Uterus (tissue), 2 donors: ENCODE measurements at regions not wholly inside any gene's neighbourhood (a gene's known extent, or its start where the extent isn't known, plus 50 kb on each side); places are given as distances from the start of the nearest gene placed in this dataset.

Source experiments
- CTCF ChIP-seq, 4 experiments: fragments of 200-600 bp in 2 of 4; fragments of 450-650 bp in 2 of 4; sonication (generic) in 2 of 4; IDR thresholded peaks; one replicate each; pipeline ENCODE4 v1.5.1; 2016 to 2019; ENCODE audit warnings: antibody characterized with exemption in 4 of 4, mild to moderate bottlenecking in 2 of 4, moderate library complexity in 1 of 4
- POLR2A ChIP-seq, 2 donors: fragments of 450-650 bp; IDR thresholded peaks; one replicate each; pipeline ENCODE4 v1.6.1; 2016; ENCODE audit warnings: antibody characterized with exemption in 2 of 2, mild to moderate bottlenecking in 1 of 2, moderate library complexity in 1 of 2

GRCh38 chr3:159867372-159867771 is 121.3 kb upstream of the IL12A start:
- TF ChIP-seq CTCF (IDR thresholded peaks at IDR 0.05), result no peak
- no peak for TF ChIP-seq POLR2A (IDR thresholded peaks at IDR 0.05)
